ENCODE measurements at regions not wholly inside any gene's neighbourhood (a gene's known extent, or its start where the extent isn't known, plus 50 kb on each side); places are given as distances from the start of the nearest gene placed in this dataset.
"Not testable (repeated sequence)": the region's sequence is repeated elsewhere in the genome, so short reads cannot be mapped to it uniquely, and the experiment has no call there.

GRCh38 chr6:115131709-115132490 is 789.1 kb upstream of the HS3ST5 start:
- Histone ChIP-seq H3K36me3 (ENCODE audit: control insufficient read depth in 2 of 2, insufficient read depth in 2 of 2, low read length in 2 of 2) (no peaks in the 10 kb centered on the region), H3K9me3 (ENCODE audit: control insufficient read depth in 2 of 2, low read length in 2 of 2) (peaks cover 0 to 4% of the 10 kb centered on the region in 2 donors), H3K4me3 (ENCODE audit: low read length in 2 of 2) (no peak overlapping the region), H3K9ac (ENCODE audit: low read length in 2 of 2) (no peak overlapping the region), H3K4me1 (ENCODE audit: control insufficient read depth, insufficient read depth, low read length) (no peaks in the 10 kb centered on the region), H3K27me3 (ENCODE audit: control insufficient read depth in 1 of 2, insufficient read depth in 2 of 2, low read length in 2 of 2) (no peaks in the 10 kb centered on the region), H3K27ac (ENCODE audit: low read length) (no peak overlapping the region)

GRCh38 chr6:115121513-115121912 is 778.7 kb upstream of the HS3ST5 start:
- H3K27ac ChIP-seq (ENCODE audit: low read length); H3K4me3 ChIP-seq (ENCODE audit: low read length in 2 of 2); H3K27me3 ChIP-seq (ENCODE audit: control insufficient read depth in 1 of 2, insufficient read depth in 2 of 2, low read length in 2 of 2); H3K9ac ChIP-seq (ENCODE audit: low read length in 2 of 2); H3K36me3 ChIP-seq (ENCODE audit: control insufficient read depth in 2 of 2, insufficient read depth in 2 of 2, low read length in 2 of 2); H3K9me3 ChIP-seq (ENCODE audit: control insufficient read depth in 2 of 2, low read length in 2 of 2); H3K4me1 ChIP-seq (ENCODE audit: control insufficient read depth, insufficient read depth, low read length): not testable (repeated sequence)

- Histone ChIP-seq H3K27ac (ENCODE audit: low read length) (no peak overlapping the region), H3K4me3 (ENCODE audit: low read length in 2 of 2) (no peak overlapping the region), H3K36me3 (ENCODE audit: control insufficient read depth in 2 of 2, insufficient read depth in 2 of 2, low read length in 2 of 2) (no peaks in the 10 kb centered on the region), H3K27me3 (ENCODE audit: control insufficient read depth in 1 of 2, insufficient read depth in 2 of 2, low read length in 2 of 2) (no peaks in the 10 kb centered on the region), H3K9ac (ENCODE audit: low read length in 2 of 2) (no peak overlapping the region), H3K4me1 (ENCODE audit: control insufficient read depth, insufficient read depth, low read length) (no peaks in the 10 kb centered on the region), H3K9me3 (ENCODE audit: control insufficient read depth in 2 of 2, low read length in 2 of 2) (no peaks in the 10 kb centered on the region)
Measured at GRCh38 chr6:115120391-115120790, 777.6 kb upstream of the HS3ST5 start.

DNA sequence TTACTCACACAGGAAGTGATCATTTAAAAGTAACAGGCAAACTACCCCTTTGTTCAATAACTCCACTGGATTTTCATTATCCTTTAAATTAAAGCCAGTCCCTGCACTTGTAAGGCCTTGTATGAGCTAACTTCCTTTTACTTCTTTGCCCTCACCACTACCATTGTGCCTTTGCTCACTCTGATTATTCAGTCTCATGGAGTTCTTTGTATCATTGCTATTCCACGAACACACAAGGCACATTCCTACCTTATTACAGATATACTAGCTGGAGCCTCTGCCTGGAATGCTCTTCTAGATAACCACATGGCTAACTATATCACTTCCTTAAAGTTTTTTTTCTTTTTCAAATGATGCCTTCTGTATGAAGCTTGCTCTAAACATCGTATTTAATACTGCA is 748.6 kb upstream of the HS3ST5 start:
- H3K36me3 ChIP-seq (ENCODE audit: control insufficient read depth in 2 of 2, insufficient read depth in 2 of 2, low read length in 2 of 2) = no peaks in the 10 kb centered on the region
- H3K27ac ChIP-seq (ENCODE audit: low read length) = no peak overlapping the region
- H3K4me1 ChIP-seq (ENCODE audit: control insufficient read depth, insufficient read depth, low read length) = no peaks in the 10 kb centered on the region
- no peak overlapping the region for H3K4me3 ChIP-seq (ENCODE audit: low read length in 2 of 2)
- no peak overlapping the region for H3K9ac ChIP-seq (ENCODE audit: low read length in 2 of 2)
- no peaks in the 10 kb centered on the region for H3K27me3 ChIP-seq (ENCODE audit: control insufficient read depth in 1 of 2, insufficient read depth in 2 of 2, low read length in 2 of 2)
- no peaks in the 10 kb centered on the region for H3K9me3 ChIP-seq (ENCODE audit: control insufficient read depth in 2 of 2, low read length in 2 of 2)

DNA sequence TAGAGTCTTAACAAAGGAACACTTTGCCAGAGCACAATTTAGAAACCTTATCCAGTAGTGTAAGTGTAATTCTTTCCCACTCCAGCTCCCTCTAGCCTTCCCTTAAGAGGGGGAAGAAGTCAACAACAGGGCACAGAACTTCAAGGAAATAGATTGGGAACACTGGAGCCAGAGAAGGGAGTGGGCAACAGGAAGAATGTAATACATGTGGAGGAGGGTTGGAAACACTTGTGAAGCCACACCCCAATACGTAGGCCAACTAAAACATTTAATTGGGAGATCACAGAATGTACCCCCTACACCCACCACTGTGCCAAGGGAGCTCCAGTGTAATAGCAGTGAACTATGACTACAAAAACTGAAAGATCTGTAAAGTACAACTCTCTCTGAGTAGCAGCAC is 735.7 kb upstream of the HS3ST5 start:
- H3K27ac ChIP-seq (ENCODE audit: low read length) = no peak overlapping the region
- no peaks in the 10 kb centered on the region for H3K4me1 ChIP-seq (ENCODE audit: control insufficient read depth, insufficient read depth, low read length)
- H3K36me3 ChIP-seq (ENCODE audit: control insufficient read depth in 2 of 2, insufficient read depth in 2 of 2, low read length in 2 of 2) = no peaks in the 10 kb centered on the region
- no peaks in the 10 kb centered on the region for H3K9me3 ChIP-seq (ENCODE audit: control insufficient read depth in 2 of 2, low read length in 2 of 2)
- no peaks in the 10 kb centered on the region for H3K27me3 ChIP-seq (ENCODE audit: control insufficient read depth in 1 of 2, insufficient read depth in 2 of 2, low read length in 2 of 2)
- no peak overlapping the region for H3K9ac ChIP-seq (ENCODE audit: low read length in 2 of 2)
- no peak overlapping the region for H3K4me3 ChIP-seq (ENCODE audit: low read length in 2 of 2)

DNA sequence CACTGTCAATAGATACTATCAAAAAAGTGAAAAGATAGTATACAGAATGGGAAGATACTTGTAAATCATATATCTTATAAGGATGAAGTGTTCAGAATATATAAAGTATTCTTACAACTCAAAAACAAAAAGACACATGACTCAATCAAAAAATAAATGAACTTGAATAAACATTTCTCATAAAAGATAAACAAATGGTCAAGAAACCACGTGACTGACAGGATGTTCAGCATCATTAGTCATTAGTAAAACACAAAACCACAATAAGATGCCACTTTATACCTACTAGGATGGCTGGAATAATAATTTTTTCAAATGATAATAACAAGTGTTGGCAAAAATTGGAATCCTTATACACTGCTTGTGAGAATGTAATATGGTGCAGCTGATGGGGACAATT is 729.1 kb upstream of the HS3ST5 start:
- H3K27ac ChIP-seq (ENCODE audit: low read length) = no peak overlapping the region
- H3K36me3 ChIP-seq (ENCODE audit: control insufficient read depth in 2 of 2, insufficient read depth in 2 of 2, low read length in 2 of 2) = no peaks in the 10 kb centered on the region

DNA sequence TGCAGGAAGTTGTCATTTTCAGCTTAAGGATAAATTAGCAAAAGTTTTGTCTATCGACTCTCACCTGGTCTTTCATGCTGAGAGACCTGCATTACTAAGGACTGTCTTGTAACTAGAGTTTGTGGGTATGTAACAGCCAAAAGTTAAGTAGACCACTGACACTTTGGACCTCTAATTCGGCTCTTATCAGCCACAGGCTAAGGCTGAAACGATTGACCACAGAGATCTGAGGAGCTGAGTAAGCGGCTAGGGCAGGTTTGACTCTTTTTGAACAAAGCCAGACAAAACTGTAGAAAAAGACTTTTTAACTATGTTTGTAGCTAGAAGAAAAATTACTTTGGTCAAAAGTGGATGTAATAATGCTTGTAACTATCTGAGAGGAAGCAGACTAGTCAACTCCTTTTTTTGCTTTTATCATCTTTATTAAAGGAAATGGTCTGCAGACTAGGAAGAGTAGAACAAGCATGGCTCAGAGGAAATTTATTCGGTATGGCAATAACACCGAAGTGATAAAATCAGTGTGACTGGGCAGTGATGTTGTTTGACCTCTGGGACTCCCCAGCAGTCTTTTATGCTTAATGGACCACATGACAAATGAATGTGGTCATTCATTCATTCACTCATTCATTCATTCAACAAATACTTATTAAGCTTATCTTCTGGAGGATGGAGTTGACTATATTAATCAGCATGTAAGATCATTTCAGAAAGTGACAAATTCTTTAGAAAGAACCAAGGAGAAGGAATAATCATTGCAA is 725.0 kb upstream of the HS3ST5 start:
- H3K4me3 ChIP-seq (ENCODE audit: low read length in 2 of 2) = no peak overlapping the region
- no peak overlapping the region for H3K9ac ChIP-seq (ENCODE audit: low read length in 2 of 2)
- H3K27ac ChIP-seq (ENCODE audit: low read length) = no peak overlapping the region
- H3K9me3 ChIP-seq (ENCODE audit: control insufficient read depth in 2 of 2, low read length in 2 of 2) = peaks cover 0 to 9% of the 10 kb centered on the region in 2 donors
- no peaks in the 10 kb centered on the region for H3K4me1 ChIP-seq (ENCODE audit: control insufficient read depth, insufficient read depth, low read length)
- no peaks in the 10 kb centered on the region for H3K27me3 ChIP-seq (ENCODE audit: control insufficient read depth in 1 of 2, insufficient read depth in 2 of 2, low read length in 2 of 2)
- H3K36me3 ChIP-seq (ENCODE audit: control insufficient read depth in 2 of 2, insufficient read depth in 2 of 2, low read length in 2 of 2) = no peaks in the 10 kb centered on the region

More for the DNA sequence above, 729.1 kb upstream of the HS3ST5 start:
- no peaks in the 10 kb centered on the region for H3K27me3 ChIP-seq (ENCODE audit: control insufficient read depth in 1 of 2, insufficient read depth in 2 of 2, low read length in 2 of 2)
- no peaks in the 10 kb centered on the region for H3K4me1 ChIP-seq (ENCODE audit: control insufficient read depth, insufficient read depth, low read length)
- no peak overlapping the region for H3K4me3 ChIP-seq (ENCODE audit: low read length in 2 of 2)
- H3K9me3 ChIP-seq (ENCODE audit: control insufficient read depth in 2 of 2, low read length in 2 of 2) = peaks cover 0 to 9% of the 10 kb centered on the region in 2 donors
- no peak overlapping the region for H3K9ac ChIP-seq (ENCODE audit: low read length in 2 of 2)

- Histone ChIP-seq H3K27ac (ENCODE audit: low read length) (no peak overlapping the region), H3K4me3 (ENCODE audit: low read length in 2 of 2) (no peak overlapping the region), H3K9me3 (ENCODE audit: control insufficient read depth in 2 of 2, low read length in 2 of 2) (no peaks in the 10 kb centered on the region), H3K9ac (ENCODE audit: low read length in 2 of 2) (no peak overlapping the region), H3K4me1 (ENCODE audit: control insufficient read depth, insufficient read depth, low read length) (no peaks in the 10 kb centered on the region), H3K36me3 (ENCODE audit: control insufficient read depth in 2 of 2, insufficient read depth in 2 of 2, low read length in 2 of 2) (no peaks in the 10 kb centered on the region), H3K27me3 (ENCODE audit: control insufficient read depth in 1 of 2, insufficient read depth in 2 of 2, low read length in 2 of 2) (no peaks in the 10 kb centered on the region)
Measured at GRCh38 chr6:115064680-115065079, 721.9 kb upstream of the HS3ST5 start.

GRCh38 chr6:115060581-115060980 is 717.8 kb upstream of the HS3ST5 start:
- Histone ChIP-seq H3K4me3 (ENCODE audit: low read length in 2 of 2) (no peak overlapping the region), H3K27me3 (ENCODE audit: control insufficient read depth in 1 of 2, insufficient read depth in 2 of 2, low read length in 2 of 2) (no peaks in the 10 kb centered on the region), H3K9me3 (ENCODE audit: control insufficient read depth in 2 of 2, low read length in 2 of 2) (no peaks in the 10 kb centered on the region), H3K4me1 (ENCODE audit: control insufficient read depth, insufficient read depth, low read length) (no peaks in the 10 kb centered on the region), H3K9ac (ENCODE audit: low read length in 2 of 2) (no peak overlapping the region), H3K27ac (ENCODE audit: low read length) (no peak overlapping the region), H3K36me3 (ENCODE audit: control insufficient read depth in 2 of 2, insufficient read depth in 2 of 2, low read length in 2 of 2) (no peaks in the 10 kb centered on the region)

DNA sequence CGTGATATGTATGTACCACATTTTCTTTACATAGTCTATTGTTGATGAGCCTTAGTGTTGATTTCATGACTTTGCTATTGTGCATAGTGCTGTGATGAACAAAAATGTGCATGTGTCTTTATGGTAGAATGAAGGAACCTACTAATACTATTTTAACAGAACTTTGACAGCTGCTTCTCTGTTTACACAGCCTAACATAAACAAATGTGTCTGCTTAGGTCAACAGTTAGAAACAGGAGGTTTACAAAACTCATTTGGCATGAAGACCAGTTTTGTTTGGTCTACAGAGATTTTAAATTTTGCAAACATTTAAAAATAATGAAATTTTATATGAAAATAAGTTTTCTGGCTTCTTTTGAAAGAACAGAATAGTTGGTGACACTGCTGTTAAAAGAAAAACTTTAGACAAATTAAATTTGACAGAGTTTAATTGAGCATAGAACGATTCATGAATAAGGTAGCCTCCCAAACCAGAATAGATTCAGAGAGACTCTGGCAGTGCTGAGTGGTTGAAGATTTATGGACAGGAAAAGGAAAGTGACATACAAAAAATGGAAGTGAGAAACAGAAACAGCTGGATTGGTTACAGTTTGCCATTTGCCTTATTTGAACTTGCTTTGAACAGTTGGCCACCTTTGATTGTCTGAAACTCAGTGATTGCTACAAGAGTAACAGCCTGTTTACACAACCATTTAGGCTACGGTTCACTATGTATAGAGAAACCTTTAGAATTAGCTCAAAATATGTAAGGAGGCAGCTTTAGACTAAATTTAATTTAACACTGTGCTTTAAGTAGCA is 715.8 kb upstream of the HS3ST5 start:
- H3K4me1 ChIP-seq (ENCODE audit: control insufficient read depth, insufficient read depth, low read length) = no peaks in the 10 kb centered on the region
- H3K4me3 ChIP-seq (ENCODE audit: low read length in 2 of 2) = no peak overlapping the region
- no peaks in the 10 kb centered on the region for H3K27me3 ChIP-seq (ENCODE audit: control insufficient read depth in 1 of 2, insufficient read depth in 2 of 2, low read length in 2 of 2)
- H3K9me3 ChIP-seq (ENCODE audit: control insufficient read depth in 2 of 2, low read length in 2 of 2) = no peaks in the 10 kb centered on the region
- no peaks in the 10 kb centered on the region for H3K36me3 ChIP-seq (ENCODE audit: control insufficient read depth in 2 of 2, insufficient read depth in 2 of 2, low read length in 2 of 2)
- H3K27ac ChIP-seq (ENCODE audit: low read length) = no peak overlapping the region
- no peak overlapping the region for H3K9ac ChIP-seq (ENCODE audit: low read length in 2 of 2)

All from stomach smooth muscle (tissue), 2 donors.